GM19468 (cell line): ENCODE measurements at regions not wholly inside any gene's neighbourhood (a gene's known extent, or its start where the extent isn't known, plus 50 kb on each side); places are given as distances from the start of the nearest gene placed in this dataset.
"Not testable (repeated sequence)": the region's sequence is repeated elsewhere in the genome, so short reads cannot be mapped to it uniquely, and the experiment has no call there.

ENCODE experiments used
- ATAC-seq: cut with Tn5 transposase; IDR thresholded peaks from one replicate; pipeline ENCODE4 v1.9.1; 2021; ENCODE audit warnings: mild to moderate bottlenecking, moderate library complexity, moderate number of reproducible peaks; ENCODE audit not compliant: unreplicated experiment; ENCODE audit errors: extremely low read depth

DNA sequence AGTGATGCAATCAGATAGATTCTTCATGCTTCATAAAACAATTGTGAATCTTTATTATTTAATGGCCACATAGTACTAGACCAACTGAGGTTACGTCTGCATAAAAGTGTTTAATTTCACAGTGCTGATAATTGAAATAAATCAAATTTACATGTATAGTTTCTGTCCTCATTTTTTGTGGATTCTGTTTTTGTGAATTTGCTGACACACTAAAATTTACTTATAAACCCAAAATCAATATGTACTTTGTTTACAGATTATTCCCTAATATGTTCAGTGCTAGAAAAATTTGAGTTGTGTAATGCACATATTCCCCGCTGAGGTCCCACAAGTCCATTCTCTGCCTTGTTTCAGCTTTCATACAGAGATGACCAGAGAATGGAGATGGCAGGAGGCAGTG lies 759.8 kb downstream of the CENPC start:
- ATAC-seq = no peak

DNA sequence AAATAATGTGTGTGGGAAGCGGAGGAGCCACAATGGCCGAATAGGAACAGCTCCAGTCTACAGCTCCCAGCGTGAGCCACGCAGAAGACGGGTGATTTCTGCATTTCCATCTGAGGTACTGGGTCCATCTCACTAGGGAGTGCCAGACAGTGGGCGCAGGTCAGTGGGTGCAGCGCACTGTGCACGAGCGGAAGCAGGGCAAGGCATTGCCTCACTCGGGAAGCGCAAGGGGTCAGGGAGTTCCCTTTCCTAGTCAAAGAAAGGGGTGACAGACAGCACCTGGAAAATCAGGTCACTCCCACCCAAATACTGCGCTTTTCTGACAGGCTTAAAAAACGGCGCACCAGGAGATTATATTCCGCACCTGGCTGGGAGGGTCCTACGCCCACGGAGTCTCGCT lies 762.6 kb downstream of the CENPC start:
- not testable (repeated sequence) for ATAC-seq

DNA sequence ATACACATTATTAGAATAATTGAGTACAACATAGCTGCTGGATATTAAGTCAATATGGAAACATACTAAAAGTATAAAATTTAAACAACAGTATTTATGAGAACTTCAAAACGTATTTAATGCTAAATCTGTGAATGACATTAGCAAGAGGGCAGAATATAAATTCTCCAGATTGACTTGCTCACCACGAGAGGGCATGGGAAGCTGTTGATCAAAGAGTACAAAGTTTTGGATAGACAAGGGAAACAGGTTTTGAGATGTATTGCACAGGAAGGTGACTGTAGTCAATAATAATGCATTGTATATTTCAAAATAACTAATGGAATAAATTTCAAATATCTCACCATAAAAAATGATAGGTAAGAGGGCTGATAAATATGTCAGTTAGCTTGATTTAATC lies 768.2 kb downstream of the CENPC start:
- ATAC-seq = no peak

DNA sequence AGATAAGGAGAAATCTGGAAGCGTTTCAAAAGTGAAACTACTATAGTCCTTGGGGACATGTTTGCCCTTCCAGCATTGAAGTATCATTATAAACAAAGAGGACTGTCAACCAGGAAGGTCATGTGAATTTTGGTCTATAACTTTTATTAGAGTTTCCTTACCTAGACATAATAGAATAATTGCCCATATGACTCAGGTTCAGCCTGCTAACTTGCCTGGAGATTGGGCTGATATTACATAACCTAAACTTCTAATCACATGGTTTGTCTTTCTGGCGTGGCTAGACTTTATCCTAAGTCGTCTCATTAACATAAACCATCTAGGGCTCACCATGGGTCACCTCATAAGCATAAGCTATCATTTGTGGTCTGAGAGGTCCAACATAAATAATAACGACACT lies 775.9 kb downstream of the CENPC start:
- ATAC-seq = no peak

DNA sequence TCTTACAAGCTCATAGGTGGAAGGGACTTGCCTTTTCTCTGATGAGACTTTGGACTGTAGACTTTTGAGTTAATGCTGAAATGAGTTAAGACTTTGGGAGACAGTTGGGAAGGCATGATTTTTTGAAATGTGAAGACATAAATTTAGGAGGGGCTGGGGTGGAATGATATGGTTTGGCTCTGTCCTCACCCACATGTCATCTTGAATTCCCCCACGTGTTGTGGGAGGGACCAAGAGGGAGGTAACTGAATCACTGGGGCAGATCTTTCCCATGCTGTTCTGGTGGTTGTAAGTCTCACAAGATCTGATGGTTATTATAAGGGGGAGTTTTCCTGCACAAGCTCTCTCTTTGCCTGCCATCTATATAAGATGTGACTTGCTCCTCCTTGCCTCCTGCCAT lies 777.9 kb downstream of the CENPC start:
- no peak for ATAC-seq

DNA sequence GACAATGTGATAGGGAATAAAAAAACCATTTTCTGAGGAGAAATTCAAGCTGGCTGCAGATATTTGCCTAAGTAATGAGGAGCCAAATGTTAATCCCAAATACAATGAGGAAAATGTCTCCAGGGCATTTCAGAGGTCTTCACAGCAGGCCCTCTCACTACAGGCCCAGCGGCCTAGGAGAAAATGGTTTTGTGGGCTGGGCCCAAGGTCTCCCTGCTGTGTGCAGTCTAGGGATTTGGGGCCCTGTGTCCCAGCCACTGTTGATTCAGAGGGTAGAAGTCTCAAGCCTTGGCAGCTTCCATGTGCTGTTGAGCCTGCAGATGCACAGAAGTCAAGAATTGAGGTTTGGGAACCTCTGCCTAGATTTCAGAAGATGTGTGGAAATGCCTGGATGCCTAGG lies 778.7 kb downstream of the CENPC start:
- ATAC-seq = no peak

DNA sequence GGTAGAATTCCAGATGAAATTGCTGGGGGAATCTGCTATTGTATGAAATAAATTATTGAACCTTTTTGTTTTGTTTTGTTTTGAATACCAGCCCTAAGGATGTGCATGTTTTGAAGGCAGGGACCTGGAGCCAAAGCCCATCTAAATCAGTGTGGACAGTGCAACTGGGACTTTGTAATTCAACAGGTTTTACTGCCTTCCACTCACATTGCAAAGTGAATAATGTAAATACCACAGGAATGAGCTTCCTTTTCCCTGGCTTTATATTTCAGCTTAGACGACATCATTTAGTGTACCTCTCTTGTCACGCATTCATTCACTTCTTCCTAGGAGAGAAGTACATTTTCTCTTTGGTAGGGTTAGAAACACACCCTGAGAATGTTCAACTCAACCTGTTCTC lies 795.0 kb downstream of the CENPC start:
- ATAC-seq = no peak

DNA sequence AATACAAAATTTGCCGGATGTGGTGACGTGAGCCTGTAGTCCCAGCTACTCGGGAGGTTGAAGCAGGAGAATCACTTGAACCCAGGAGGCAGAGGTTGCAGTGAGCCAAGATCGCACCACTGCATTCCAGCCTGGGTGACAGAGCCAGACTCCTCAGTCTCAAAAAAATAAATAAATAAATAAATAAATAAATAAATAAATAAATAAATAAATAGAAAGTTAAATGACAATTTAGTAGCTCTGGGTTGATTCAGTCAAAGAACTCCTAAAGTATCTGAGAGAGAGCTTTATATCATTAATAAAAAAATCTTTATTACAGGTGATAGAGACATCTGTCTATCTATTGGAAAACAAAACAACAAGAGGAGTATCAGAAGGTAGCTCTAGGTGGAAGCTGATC lies 798.4 kb downstream of the CENPC start:
- ATAC-seq = not testable (repeated sequence)

DNA sequence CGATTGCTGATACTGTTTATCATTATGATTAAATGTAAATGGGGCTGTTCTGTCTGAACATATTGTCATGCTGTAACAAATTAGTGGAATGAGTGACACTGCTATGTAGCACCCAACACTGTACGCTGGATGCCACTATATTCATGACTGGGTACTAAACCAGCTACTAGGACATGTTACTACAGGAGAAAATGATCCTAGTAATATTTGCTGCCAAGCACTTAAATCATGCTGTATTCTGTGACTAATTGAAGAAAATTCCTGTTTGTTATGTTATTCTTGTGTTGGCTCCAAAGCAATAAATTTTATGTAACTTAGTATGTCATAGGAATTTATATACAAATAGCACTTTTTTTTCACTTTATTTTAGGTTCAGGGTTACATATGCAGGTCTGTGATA lies 804.2 kb downstream of the CENPC start:
- no peak for ATAC-seq

DNA sequence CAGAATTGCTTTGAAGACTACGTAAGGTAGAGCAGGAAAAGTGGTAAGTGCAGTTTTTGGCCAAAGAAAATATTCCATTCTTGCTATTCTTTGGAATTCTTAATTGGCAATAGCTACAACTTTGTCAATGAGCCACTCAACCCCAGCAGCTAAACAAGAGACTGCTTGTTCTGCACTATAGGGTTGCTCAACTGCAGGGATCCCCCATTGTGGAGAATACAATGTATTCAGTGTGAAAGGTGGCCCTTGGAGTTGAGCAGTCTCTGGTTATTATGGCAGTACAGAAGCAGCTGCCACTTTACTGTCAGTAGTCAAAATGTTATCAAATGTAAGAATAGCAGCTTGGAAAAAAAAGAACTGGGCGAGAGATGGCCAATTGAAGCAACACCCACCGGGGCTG lies 808.7 kb downstream of the CENPC start:
- no peak for ATAC-seq

DNA sequence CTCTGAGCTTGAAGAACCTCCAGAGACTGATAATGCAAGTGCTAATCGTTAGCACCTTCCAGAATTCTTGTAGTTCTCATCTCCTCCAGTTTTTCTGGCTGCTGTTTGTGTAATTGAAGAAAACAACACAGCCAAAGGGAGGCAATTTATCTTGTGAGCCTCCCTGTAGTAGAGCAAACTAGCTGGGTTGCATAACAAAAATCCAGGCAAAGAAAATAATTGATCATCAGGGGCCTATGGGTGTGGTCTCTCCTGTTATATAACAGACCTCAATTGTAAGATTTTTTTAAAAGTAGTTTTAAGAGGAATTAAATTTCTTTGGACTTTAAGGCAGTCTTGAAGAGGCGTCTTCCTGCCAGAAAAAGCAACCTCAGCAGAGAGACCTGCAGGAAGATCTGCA lies 817.0 kb downstream of the CENPC start:
- ATAC-seq = no peak

DNA sequence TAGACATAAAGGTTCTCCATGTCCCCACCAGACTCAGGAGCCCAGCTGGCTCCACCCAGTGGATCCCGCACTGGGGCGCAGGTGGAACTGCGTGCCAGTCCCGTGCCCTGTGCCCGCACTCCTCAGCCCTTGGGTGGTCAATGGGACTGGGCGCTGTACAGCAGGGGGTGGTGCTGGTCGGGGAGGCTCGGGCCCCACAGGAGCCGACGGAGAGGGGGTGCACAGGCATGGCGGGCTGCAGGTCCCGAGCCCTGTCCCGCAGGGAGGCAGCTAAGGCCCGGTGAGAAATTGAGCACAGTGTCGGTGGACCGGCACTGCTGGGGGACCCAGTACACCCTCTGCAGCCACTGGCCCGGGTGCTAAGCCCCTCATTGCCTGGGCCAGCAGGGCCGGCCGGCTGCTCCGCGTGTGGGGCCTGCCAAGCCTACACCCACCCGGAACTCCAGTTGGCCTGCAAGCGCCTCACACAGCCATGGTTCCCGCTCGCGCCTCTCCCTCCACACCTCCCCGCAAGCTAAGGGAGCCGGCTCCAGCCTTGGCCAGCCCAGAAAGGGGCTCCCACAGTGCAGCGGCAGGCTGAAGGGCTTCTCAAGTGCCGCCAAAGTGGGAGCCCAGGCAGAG lies 832.9 kb downstream of the CENPC start:
- ATAC-seq = not testable (repeated sequence)

DNA sequence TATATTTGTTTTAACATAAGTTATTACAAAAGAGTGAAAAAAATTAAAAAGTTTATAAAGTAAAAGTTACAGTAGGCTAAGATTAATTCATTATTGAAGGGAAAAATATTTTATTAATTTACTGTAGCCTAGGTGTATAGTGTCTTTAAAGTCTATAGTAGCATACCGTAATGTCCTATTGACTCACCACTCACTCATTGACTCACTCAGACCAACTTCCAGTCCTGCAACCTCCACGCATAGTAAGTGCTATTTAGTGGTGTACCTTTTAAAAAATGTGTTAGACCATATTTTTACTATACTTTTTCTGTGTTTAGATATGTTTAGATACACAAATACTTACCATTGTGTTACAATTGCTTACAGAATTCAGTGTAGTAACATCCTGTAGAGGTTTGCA lies 841.1 kb downstream of the CENPC start:
- no peak for ATAC-seq

DNA sequence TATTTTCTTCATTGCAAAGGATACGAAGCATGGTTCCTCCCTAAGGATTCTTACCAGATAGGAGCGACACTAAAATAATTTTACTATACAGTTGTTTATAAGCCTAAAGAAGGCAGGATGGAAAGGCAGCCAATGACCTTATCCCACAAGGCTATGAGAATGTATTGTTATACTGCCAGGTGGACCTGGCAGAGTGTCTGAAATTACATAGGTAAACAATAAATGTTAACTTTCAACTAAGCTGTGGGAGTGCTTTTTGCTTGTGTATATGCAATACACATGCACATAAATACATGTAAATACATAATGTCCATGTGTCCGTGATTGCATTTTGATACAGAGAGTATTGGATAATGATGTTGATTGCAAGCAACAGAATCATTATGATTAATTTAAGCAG lies 850.6 kb downstream of the CENPC start:
- no peak for ATAC-seq

DNA sequence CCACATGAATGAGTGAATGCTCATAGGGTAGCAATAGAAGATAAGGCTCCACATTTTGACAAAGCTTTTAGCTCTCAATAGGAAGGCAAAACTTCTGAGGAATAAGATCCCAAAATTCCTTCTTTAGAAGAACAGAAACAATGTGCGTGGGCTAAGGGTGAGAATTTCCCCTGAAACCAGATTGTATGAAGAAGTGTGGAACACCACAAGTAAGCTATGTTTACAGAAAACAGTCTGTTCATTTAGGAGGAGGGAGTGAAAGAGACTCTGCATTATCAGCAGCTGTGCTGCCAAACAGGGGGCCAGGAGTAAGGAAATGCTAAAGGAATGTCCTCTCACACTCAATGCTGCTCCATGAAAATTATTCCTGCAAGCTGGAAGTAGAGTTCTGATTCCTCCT lies 851.6 kb downstream of the CENPC start:
- ATAC-seq = no peak

DNA sequence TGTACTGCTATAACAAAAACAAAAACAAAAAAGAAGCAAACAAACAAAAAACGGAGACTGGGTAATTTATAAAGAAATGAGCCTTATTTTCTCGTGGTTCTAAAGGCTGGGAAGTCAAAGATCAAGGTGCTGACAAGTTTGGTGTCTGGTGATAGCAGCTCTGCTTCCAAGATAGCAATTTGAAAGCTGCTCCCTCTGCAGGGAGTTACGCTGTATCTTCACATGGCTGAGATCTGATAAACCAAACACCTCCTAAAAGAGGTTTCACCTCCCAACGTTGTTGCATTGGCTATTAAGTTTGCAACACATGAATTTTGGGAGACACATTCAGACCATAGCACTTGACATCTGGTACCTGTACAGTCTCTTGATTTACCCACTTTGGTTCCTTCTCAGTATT lies 854.2 kb downstream of the CENPC start:
- ATAC-seq = no peak

DNA sequence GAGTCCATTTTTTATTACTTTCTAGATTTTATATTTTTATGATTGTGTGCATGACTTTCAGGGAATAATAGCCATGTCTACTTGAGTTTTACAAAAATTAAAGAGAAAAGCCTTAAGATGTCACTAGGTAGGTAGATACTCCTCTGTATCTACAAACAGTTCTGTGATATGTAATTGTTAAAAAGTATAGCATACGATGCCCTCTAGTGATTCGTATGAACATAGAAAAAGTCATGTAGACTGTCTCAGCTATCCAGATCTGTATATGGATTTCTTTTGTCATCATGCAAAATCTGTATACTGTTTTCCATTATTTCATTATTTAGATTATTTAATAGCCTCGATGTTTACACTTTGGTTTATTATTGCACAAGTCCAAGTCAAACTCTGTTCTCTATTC lies 856.6 kb downstream of the CENPC start:
- no peak for ATAC-seq

DNA sequence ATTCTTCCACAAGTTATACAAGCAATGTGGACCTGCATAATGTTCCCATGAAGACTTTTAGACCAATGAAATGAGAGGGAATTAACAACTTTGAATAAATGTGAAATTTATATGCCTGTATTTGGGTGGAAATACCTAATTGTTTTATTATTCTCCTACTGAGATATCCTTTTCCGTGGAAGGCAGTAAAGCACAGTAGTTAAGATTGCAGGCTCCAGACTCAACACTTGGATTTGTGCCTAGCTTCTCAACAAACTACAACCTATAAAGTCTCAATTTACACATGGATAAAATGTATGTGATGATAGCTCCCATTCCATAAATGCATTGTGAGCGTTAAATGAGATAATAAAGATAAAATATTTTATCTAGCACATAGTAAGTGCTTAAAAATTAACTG lies 857.8 kb downstream of the CENPC start:
- no peak for ATAC-seq

DNA sequence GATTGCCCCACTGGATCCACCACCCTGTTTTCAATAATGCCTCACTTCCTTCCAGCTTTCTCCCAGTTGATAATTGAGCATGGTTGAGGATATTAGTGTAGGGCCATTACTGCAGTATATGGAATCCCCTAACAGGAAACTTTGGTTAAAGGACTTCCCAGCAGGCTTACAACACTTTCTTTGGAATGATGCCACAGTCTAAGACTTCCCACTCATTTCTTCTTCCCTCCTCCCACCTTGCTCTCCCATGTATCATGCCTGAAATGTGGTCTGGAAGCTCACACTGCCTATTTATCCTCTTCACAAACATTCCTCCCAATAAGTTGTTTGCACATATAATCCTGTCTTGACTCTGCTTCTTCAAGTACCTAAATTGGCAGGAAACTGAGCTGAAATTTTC lies 863.3 kb downstream of the CENPC start:
- no peak for ATAC-seq

DNA sequence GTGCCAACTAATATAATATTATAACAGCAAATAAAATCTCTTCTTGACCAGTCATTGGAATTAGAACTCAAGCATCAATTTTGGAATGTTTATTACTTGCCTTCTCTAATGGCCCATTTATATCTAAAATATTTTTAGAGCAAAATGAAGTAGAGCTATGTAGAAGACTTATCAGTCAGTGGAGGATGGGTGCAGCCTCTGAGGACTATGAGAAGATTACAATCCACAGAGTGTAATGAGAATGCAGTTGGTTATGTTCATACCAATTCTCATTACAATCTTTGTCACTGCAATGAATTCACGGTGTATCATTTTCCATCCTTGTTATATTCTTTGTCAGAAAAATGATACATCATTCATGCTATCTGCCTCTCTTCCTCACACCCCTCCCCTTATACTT lies 878.1 kb downstream of the CENPC start:
- no peak for ATAC-seq

DNA sequence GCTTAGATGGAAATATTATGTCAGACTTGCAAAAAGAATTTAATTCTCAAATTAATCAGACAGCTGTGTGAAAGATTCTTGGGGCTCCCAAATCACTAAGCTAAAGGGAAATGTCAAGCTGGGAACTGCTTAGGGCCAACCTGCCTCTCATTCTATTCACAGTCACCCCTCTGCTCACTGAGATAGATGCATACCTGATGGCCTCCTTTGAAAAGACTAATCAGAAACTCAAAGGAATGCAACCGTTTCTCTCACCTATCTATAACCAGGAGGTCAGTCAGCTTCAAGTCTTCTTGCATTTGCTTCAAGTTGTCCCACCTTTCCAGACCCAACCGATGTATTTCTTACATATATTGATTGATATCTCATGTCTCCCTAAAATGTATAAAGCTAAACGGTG lies 882.7 kb downstream of the CENPC start:
- no peak for ATAC-seq

DNA sequence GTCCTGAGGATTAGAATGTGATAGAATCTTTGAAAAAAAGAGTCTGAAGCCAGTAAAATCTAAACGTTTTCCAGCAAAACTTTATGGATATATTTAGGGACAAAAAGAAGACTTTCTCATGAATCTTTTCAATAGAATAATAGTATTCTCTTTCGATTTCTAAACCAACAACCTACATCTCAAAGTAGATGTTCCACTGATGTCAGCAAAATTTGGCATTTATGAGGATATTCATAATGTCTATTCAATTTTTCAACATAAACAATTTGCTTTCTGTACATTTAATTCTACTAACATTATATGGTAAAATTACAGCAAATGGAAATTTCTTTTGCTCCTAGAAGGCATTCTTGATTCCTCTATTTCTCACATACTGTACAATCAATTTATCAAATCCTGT lies 886.5 kb downstream of the CENPC start:
- ATAC-seq = no peak

DNA sequence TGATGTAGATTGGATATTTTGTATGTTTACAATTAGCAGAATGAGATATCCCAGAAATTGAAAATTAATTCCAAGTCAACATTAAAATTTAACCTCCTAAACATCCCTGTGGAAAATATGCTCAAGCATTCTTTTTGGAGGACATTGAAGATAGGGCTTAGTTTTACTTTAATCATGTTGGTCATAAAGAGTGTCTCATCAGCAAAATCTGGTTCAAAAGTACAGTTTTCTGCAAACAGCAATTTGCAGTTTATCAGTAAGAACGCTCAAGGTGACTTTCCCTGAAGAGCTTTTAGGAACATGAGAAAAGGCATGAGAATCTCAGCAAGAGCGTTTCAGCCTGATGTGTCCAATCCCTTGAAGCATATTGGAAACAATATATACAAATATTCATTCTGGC lies 889.8 kb downstream of the CENPC start:
- ATAC-seq = no peak
